ENCODE measurements at regions not wholly inside any gene's neighbourhood (a gene's known extent, or its start where the extent isn't known, plus 50 kb on each side); places are given as distances from the start of the nearest gene placed in this dataset.
"Not testable (repeated sequence)": the region's sequence is repeated elsewhere in the genome, so short reads cannot be mapped to it uniquely, and the experiment has no call there.

- Mint-ChIP-seq H3K27ac (ENCODE audit: low read depth, unreplicated experiment) (no peak overlapping the region), H3K4me3 (ENCODE audit: unreplicated experiment) (no peak overlapping the region), H3K9me3 (ENCODE audit: unreplicated experiment) (peaks cover 13% of the 10 kb centered on the region), H3K4me1 (ENCODE audit: insufficient read depth, unreplicated experiment) (no peaks in the 10 kb centered on the region), H3K27me3 (ENCODE audit: insufficient read depth, unreplicated experiment) (no peaks in the 10 kb centered on the region), H3K36me3 (ENCODE audit: insufficient read depth, unreplicated experiment) (no peaks in the 10 kb centered on the region)
- CTCF ChIA-PET: no interaction called here
- BruUV-seq (replicated peaks): no TSS peak
- TF ChIP-seq CTCF (IDR thresholded peaks at IDR 0.05; ENCODE audit: unreplicated experiment): no peak
- no peak for DNase-seq (ENCODE audit: unreplicated experiment)
- intact Hi-C loops (cut with micrococcal nuclease): no loop called here
- POLR2A ChIA-PET: no interaction called here
These were observed 188.8 kb downstream of the CRLF2 start for GRCh38 chrX:1023676-1024075.

- H3K27ac Mint-ChIP-seq (ENCODE audit: low read depth, unreplicated experiment); BruUV-seq (replicated peaks); H3K27me3 Mint-ChIP-seq (ENCODE audit: insufficient read depth, unreplicated experiment); intact Hi-C loops (cut with micrococcal nuclease); H3K36me3 Mint-ChIP-seq (ENCODE audit: insufficient read depth, unreplicated experiment); DNase-seq (ENCODE audit: unreplicated experiment); H3K9me3 Mint-ChIP-seq (ENCODE audit: unreplicated experiment); H3K4me3 Mint-ChIP-seq (ENCODE audit: unreplicated experiment); H3K4me1 Mint-ChIP-seq (ENCODE audit: insufficient read depth, unreplicated experiment); CTCF ChIA-PET; POLR2A ChIA-PET: not testable (repeated sequence)
These were observed 191.0 kb downstream of the CRLF2 start for GRCh38 chrX:1021314-1021993.

- CTCF ChIA-PET: no interaction called here
- BruUV-seq (replicated peaks): no TSS peak
- no peak for TF ChIP-seq CTCF (IDR thresholded peaks at IDR 0.05; ENCODE audit: unreplicated experiment)
These were observed 191.7 kb downstream of the CRLF2 start for GRCh38 chrX:1020634-1021166.

GRCh38 chrX:1016926-1017325, 195.5 kb downstream of the CRLF2 start:
- BruUV-seq (replicated peaks); POLR2A ChIA-PET: not testable (repeated sequence)

More at GRCh38 chrX:1020634-1021166, 191.7 kb downstream of the CRLF2 start:
- Mint-ChIP-seq H3K4me1 (ENCODE audit: insufficient read depth, unreplicated experiment) (no peaks in the 10 kb centered on the region), H3K9me3 (ENCODE audit: unreplicated experiment) (no peaks in the 10 kb centered on the region), H3K27me3 (ENCODE audit: insufficient read depth, unreplicated experiment) (no peaks in the 10 kb centered on the region), H3K27ac (ENCODE audit: low read depth, unreplicated experiment) (no peak overlapping the region), H3K4me3 (ENCODE audit: unreplicated experiment) (no peak overlapping the region), H3K36me3 (ENCODE audit: insufficient read depth, unreplicated experiment) (peaks cover 6% of the 10 kb centered on the region)
- DNase-seq (ENCODE audit: unreplicated experiment): no peak
- POLR2A ChIA-PET: no interaction called here
- intact Hi-C loops (cut with micrococcal nuclease): no loop called here

GRCh38 chrX:1016281-1016680, 196.2 kb downstream of the CRLF2 start:
- H3K4me1 Mint-ChIP-seq (ENCODE audit: insufficient read depth, unreplicated experiment); DNase-seq (ENCODE audit: unreplicated experiment); CTCF ChIA-PET; POLR2A ChIA-PET; H3K9me3 Mint-ChIP-seq (ENCODE audit: unreplicated experiment); H3K4me3 Mint-ChIP-seq (ENCODE audit: unreplicated experiment); H3K27ac Mint-ChIP-seq (ENCODE audit: low read depth, unreplicated experiment); H3K27me3 Mint-ChIP-seq (ENCODE audit: insufficient read depth, unreplicated experiment); intact Hi-C loops (cut with micrococcal nuclease); BruUV-seq (replicated peaks); H3K36me3 Mint-ChIP-seq (ENCODE audit: insufficient read depth, unreplicated experiment): not testable (repeated sequence)

More at GRCh38 chrX:1016926-1017325, 195.5 kb downstream of the CRLF2 start:
- H3K36me3 Mint-ChIP-seq (ENCODE audit: insufficient read depth, unreplicated experiment); CTCF ChIA-PET; DNase-seq (ENCODE audit: unreplicated experiment); H3K27me3 Mint-ChIP-seq (ENCODE audit: insufficient read depth, unreplicated experiment); H3K9me3 Mint-ChIP-seq (ENCODE audit: unreplicated experiment); H3K27ac Mint-ChIP-seq (ENCODE audit: low read depth, unreplicated experiment); H3K4me1 Mint-ChIP-seq (ENCODE audit: insufficient read depth, unreplicated experiment); intact Hi-C loops (cut with micrococcal nuclease); H3K4me3 Mint-ChIP-seq (ENCODE audit: unreplicated experiment): not testable (repeated sequence)
